Central memory CD8-positive, alpha-beta T cell (primary cell): ENCODE measurements at regions not wholly inside any gene's neighbourhood (a gene's known extent, or its start where the extent isn't known, plus 50 kb on each side); places are given as distances from the start of the nearest gene placed in this dataset.
"Not testable (repeated sequence)": the region's sequence is repeated elsewhere in the genome, so short reads cannot be mapped to it uniquely, and the experiment has no call there.

ENCODE experiments used
- ATAC-seq: fragments of 150-1000 bp; cut with Tn5 transposase; replicated peaks from 2 replicates; pipeline ENCODE4 v1.10.0; 2022; ENCODE audit warnings: mild to moderate bottlenecking, moderate FRiP score, moderate number of reproducible peaks; ENCODE audit not compliant: poor library complexity, severe bottlenecking; ENCODE audit errors: extremely low read depth
- DNase-seq, 2 donors: peaks; one replicate each; pipeline ENCODE4 v3.0.0; 2021; ENCODE audit warnings: low spot score in 2 of 2
- H3K27ac Mint-ChIP-seq: one replicate; pipeline ENCODE4 v1.8.0; 2022; ENCODE audit warnings: low read depth, mild to moderate bottlenecking, moderate library complexity, mixed read lengths
- H3K27me3 Mint-ChIP-seq: one replicate; pipeline ENCODE4 v1.8.0; 2022; ENCODE audit warnings: mixed read lengths
- H3K36me3 Mint-ChIP-seq: one replicate; pipeline ENCODE4 v1.8.0; 2022; ENCODE audit warnings: mild to moderate bottlenecking, moderate library complexity, mixed read lengths; ENCODE audit not compliant: insufficient read depth
- H3K4me1 Mint-ChIP-seq: one replicate; pipeline ENCODE4 v1.8.0; 2022; ENCODE audit warnings: mixed read lengths
- H3K4me3 Mint-ChIP-seq: one replicate; pipeline ENCODE4 v1.8.0; 2022; ENCODE audit warnings: mild to moderate bottlenecking, moderate library complexity, mixed read lengths
- H3K9me3 Mint-ChIP-seq: one replicate; pipeline ENCODE4 v1.8.0; 2022; ENCODE audit warnings: mixed read lengths

DNA sequence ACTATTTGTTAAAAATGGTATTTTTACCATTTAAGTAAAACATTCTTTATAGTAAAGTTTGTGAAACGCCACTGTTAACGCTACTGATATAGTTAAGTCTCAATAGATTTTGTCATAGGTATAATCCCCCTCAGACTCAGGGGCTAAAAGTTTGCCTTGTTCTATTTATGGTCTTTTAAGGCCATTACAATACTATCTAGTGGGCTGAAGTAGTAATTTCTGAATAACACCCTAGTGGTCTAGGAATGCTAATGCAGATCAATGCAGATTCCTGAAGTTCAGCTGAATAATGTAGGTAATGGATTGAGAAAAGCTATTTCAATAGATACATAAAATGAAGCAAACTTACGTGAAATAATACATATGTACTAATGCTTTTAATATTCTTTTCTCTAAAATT lies 989.3 kb upstream of the NOVA1 start:
- H3K9me3 Mint-ChIP-seq = peaks cover 18% of the 10 kb centered on the region
- no peak for DNase-seq
- H3K36me3 Mint-ChIP-seq = no peaks in the 10 kb centered on the region
- no peaks in the 10 kb centered on the region for H3K27me3 Mint-ChIP-seq
- no peaks in the 10 kb centered on the region for H3K4me1 Mint-ChIP-seq
- ATAC-seq = no peak
- no peak overlapping the region for H3K4me3 Mint-ChIP-seq
- H3K27ac Mint-ChIP-seq = no peak overlapping the region

- Mint-ChIP-seq H3K27me3 (no peaks in the 10 kb centered on the region), H3K9me3 (peaks cover 5% of the 10 kb centered on the region)
Observed at GRCh38 chr14:27605282-27605681, 1007.4 kb upstream of the NOVA1 start.

DNA sequence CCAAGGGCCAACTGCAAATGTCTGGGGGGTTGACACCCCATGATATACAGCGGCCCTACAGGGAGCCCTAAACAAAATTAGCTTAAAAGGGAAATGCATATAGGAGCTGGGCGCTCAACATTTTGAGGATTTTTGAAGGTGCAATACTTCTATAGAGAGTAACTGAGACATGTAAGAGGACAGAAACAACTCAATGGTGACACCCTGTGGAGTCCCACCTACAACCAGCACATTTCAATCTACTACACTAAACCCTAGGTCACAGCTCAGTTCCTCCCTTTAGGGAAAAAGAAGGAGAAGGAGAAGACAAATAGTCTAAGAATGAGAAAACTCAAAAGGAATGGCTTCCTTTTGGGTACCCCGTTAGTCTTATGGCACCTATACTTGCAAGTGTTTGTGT lies 1010.5 kb upstream of the NOVA1 start:
- no peak overlapping the region for H3K4me3 Mint-ChIP-seq
- no peak overlapping the region for H3K27ac Mint-ChIP-seq
- no peaks in the 10 kb centered on the region for H3K36me3 Mint-ChIP-seq
- no peaks in the 10 kb centered on the region for H3K4me1 Mint-ChIP-seq
- DNase-seq (no peak), ATAC-seq (no peak)
- H3K27me3 Mint-ChIP-seq = no peaks in the 10 kb centered on the region
- H3K9me3 Mint-ChIP-seq = peaks cover 5% of the 10 kb centered on the region

More at GRCh38 chr14:27605282-27605681, 1007.4 kb upstream of the NOVA1 start:
- Mint-ChIP-seq H3K27ac (no peak overlapping the region), H3K36me3 (no peaks in the 10 kb centered on the region), H3K4me1 (no peaks in the 10 kb centered on the region), H3K4me3 (no peak overlapping the region)
- no peak for ATAC-seq
- DNase-seq = no peak

DNA sequence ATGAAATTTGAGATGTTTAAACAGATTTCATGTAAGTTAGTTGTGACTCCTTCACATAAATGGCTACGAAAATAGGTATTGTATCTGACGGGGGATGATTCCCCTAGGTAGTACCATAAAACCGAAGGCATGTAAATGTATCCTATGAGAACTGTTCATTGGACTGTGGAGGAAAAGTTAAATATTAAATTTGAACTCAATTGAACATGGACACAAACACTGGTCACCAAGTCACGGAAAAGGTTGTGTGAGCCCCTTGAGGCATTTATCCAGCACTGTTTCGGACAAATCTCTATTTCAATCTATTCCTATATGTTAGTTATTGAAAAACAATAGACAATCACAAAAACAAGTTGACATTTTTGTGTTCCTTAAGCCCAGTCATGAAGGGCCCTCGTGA lies 1014.3 kb upstream of the NOVA1 start:
- no peak overlapping the region for H3K4me3 Mint-ChIP-seq
- no peak overlapping the region for H3K27ac Mint-ChIP-seq

GRCh38 chr14:27613102-27613501 lies 1015.3 kb upstream of the NOVA1 start:
- H3K4me1 Mint-ChIP-seq = no peaks in the 10 kb centered on the region
- H3K4me3 Mint-ChIP-seq = no peak overlapping the region
- no peak for DNase-seq
- H3K36me3 Mint-ChIP-seq = no peaks in the 10 kb centered on the region
- no peaks in the 10 kb centered on the region for H3K9me3 Mint-ChIP-seq
- ATAC-seq = no peak
- no peaks in the 10 kb centered on the region for H3K27me3 Mint-ChIP-seq
- H3K27ac Mint-ChIP-seq = no peak overlapping the region

More for the DNA sequence above, 1014.3 kb upstream of the NOVA1 start:
- DNase-seq (no peak), ATAC-seq (no peak)
- Mint-ChIP-seq H3K36me3 (no peaks in the 10 kb centered on the region), H3K4me1 (no peaks in the 10 kb centered on the region), H3K27me3 (no peaks in the 10 kb centered on the region), H3K9me3 (peaks cover 5% of the 10 kb centered on the region)

GRCh38 chr14:27623782-27624181 lies 1025.9 kb upstream of the NOVA1 start:
- no peaks in the 10 kb centered on the region for H3K4me1 Mint-ChIP-seq
- H3K27ac Mint-ChIP-seq = no peak overlapping the region
- peaks cover 3% of the 10 kb centered on the region for H3K36me3 Mint-ChIP-seq
- no peak for ATAC-seq
- no peaks in the 10 kb centered on the region for H3K27me3 Mint-ChIP-seq
- peaks cover 35% of the 10 kb centered on the region for H3K9me3 Mint-ChIP-seq
- no peak for DNase-seq
- no peak overlapping the region for H3K4me3 Mint-ChIP-seq

GRCh38 chr14:27634056-27634970 lies 1036.5 kb upstream of the NOVA1 start:
- Mint-ChIP-seq H3K27me3 (no peaks in the 10 kb centered on the region), H3K9me3 (peaks cover 10% of the 10 kb centered on the region), H3K36me3 (no peaks in the 10 kb centered on the region), H3K27ac (no peak overlapping the region), H3K4me3 (no peak overlapping the region), H3K4me1 (no peaks in the 10 kb centered on the region)
- ATAC-seq = no peak
- DNase-seq = no peak

DNA sequence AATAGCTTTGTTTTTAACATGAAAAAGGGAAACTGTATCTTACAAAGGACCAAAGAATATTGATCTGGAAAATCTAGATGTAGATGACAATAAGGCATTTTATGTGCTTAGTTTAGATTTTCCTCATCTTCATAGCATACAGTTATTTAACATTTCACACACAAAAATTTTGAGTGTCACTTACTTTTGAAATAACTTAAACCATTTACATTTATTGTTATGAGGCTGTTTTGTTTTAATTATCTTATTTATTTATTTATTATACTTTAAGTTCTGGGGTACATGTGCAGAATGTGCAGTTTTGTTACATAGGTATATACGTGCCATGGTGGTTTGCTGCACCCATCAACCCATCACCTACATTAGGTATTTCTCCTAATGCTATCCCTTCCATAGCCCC lies 1042.9 kb upstream of the NOVA1 start:
- not testable (repeated sequence) for ATAC-seq, H3K27ac Mint-ChIP-seq, DNase-seq, H3K36me3 Mint-ChIP-seq, H3K4me3 Mint-ChIP-seq, H3K4me1 Mint-ChIP-seq, H3K27me3 Mint-ChIP-seq
- H3K9me3 Mint-ChIP-seq = peaks cover 25% of the 10 kb centered on the region

- no peaks in the 10 kb centered on the region for H3K4me1 Mint-ChIP-seq
Observed at GRCh38 chr14:27642251-27642866, 1044.5 kb upstream of the NOVA1 start.

GRCh38 chr14:27660683-27661082 lies 1062.8 kb upstream of the NOVA1 start:
- DNase-seq (no peak), ATAC-seq (no peak)
- Mint-ChIP-seq H3K4me1 (no peaks in the 10 kb centered on the region), H3K27ac (no peak overlapping the region), H3K9me3 (peaks cover 29% of the 10 kb centered on the region), H3K36me3 (no peaks in the 10 kb centered on the region), H3K27me3 (no peaks in the 10 kb centered on the region), H3K4me3 (no peak overlapping the region)

More at GRCh38 chr14:27642251-27642866, 1044.5 kb upstream of the NOVA1 start:
- no peak for DNase-seq
- Mint-ChIP-seq H3K4me3 (no peak overlapping the region), H3K9me3 (peaks cover 20% of the 10 kb centered on the region), H3K27me3 (no peaks in the 10 kb centered on the region), H3K27ac (no peak overlapping the region), H3K36me3 (no peaks in the 10 kb centered on the region)
- no peak for ATAC-seq

DNA sequence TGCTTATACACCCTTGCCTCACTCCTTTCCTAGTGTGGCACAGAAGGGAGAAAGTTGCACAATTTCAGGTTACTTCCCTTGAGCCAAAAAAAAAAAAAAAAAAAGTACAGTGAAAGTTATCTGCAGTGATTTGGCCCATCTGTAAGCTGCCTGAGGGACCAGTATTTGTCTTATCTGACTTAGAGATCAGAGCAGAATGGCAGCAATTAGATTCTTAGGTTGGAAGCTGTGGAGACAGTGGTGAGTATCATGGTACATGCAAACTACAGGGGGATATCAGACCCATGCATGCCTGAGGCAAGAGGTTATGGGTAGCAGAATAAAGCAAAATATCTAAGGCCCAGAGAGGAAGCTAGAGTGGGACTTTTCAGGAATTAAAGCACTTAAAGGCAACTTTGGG lies 1070.7 kb upstream of the NOVA1 start:
- ATAC-seq = no peak
- Mint-ChIP-seq H3K27ac (no peak overlapping the region), H3K27me3 (no peaks in the 10 kb centered on the region), H3K9me3 (peaks cover 38% of the 10 kb centered on the region), H3K36me3 (no peaks in the 10 kb centered on the region), H3K4me3 (no peak overlapping the region), H3K4me1 (no peaks in the 10 kb centered on the region)
- no peak for DNase-seq

DNA sequence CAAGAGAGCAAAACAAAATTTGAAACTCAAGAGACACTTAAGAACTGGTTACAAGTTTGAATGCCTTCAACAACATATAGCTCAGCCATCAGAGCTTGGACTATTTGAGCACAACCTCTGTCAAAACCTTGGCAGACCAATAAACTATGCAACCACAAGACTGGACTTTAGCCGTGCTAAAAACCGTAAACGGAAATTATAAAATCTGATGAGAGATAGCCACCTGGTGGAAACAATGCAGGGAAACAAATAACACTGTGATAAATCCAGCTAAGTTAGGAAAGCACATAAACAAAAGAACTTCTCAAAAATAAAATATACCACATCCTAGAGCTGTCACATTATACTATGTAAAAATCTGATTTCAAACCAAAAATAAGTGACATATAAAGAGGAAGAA lies 1074.2 kb upstream of the NOVA1 start:
- Mint-ChIP-seq H3K4me1 (no peaks in the 10 kb centered on the region), H3K4me3 (no peak overlapping the region), H3K36me3 (no peaks in the 10 kb centered on the region), H3K27me3 (no peaks in the 10 kb centered on the region), H3K27ac (no peak overlapping the region), H3K9me3 (peaks cover 28% of the 10 kb centered on the region)
- ATAC-seq (no peak), DNase-seq (no peak)
